GM13977 (cell line): ENCODE measurements at regions not wholly inside any gene's neighbourhood (a gene's known extent, or its start where the extent isn't known, plus 50 kb on each side); places are given as distances from the start of the nearest gene placed in this dataset.
"Not testable (repeated sequence)": the region's sequence is repeated elsewhere in the genome, so short reads cannot be mapped to it uniquely, and the experiment has no call there.

ENCODE experiments used
- DNase-seq: peaks from one replicate; pipeline ENCODE4 v3.0.0; 2012; ENCODE audit warnings: low spot score
- in situ Hi-C: fragments of 300-500 bp; cut with MboI; formaldehyde crosslinking; loops from one replicate; pipeline ENCODE4 v1.12.0; 2022; ENCODE audit warnings: low sequenced_read_pairs, low pct_unique_long_range_greater_than_20kb, mixed read lengths, inconsistent platforms; ENCODE audit not compliant: unreplicated experiment
- TF ChIP-seq, protein P1 (sequence below): IDR thresholded peaks from 2 replicates; pipeline ENCODE4 v1.5.1; 2012; ENCODE audit warnings: mild to moderate bottlenecking, control low read depth; ENCODE audit not compliant: insufficient read depth; ENCODE audit errors: extremely low read depth, missing control alignments

DNA sequence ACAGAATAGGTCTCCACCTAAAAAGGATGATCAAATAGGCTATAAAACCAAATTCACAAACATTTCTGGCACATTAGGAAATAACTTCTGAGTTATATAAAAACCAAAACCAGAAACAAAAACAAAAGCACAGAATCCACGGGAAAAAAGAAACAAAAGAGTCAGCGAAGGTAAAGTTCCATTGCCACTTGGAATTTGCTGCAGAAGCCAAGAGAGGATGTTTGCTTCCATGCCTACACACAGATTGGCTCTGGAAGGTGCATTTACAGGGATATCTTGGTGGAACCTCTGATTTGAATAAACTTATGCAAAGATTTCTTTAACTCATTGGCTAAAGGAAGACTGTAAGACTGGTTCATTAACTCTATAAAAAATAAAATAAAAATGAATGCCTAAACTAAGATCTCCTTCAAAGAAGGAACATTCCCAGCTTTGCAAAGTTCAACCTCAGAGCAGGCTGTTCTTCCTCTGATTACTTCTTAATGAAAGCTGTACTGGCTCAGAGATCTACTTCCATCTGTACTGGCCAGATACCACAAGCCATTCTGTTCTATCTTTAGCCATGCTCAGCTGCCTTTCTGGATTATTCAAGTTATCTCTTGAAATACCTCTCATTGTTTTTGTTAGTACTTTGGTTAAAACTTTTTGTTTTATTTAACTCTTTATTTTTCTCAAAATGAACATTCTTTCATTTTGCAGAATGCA, 537.5 kb upstream of the CCDC54 start:
- TF ChIP-seq, protein P1, sequence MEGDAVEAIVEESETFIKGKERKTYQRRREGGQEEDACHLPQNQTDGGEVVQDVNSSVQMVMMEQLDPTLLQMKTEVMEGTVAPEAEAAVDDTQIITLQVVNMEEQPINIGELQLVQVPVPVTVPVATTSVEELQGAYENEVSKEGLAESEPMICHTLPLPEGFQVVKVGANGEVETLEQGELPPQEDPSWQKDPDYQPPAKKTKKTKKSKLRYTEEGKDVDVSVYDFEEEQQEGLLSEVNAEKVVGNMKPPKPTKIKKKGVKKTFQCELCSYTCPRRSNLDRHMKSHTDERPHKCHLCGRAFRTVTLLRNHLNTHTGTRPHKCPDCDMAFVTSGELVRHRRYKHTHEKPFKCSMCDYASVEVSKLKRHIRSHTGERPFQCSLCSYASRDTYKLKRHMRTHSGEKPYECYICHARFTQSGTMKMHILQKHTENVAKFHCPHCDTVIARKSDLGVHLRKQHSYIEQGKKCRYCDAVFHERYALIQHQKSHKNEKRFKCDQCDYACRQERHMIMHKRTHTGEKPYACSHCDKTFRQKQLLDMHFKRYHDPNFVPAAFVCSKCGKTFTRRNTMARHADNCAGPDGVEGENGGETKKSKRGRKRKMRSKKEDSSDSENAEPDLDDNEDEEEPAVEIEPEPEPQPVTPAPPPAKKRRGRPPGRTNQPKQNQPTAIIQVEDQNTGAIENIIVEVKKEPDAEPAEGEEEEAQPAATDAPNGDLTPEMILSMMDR, result no peak
- in situ Hi-C loops, result no loop called here
- no peak for DNase-seq

- DNase-seq, result no peak
- in situ Hi-C loops, result no loop called here
- TF ChIP-seq, protein P1, result no peak
These were observed 536.9 kb upstream of the CCDC54 start for GRCh38 chr3:106840319-106840718.

DNA sequence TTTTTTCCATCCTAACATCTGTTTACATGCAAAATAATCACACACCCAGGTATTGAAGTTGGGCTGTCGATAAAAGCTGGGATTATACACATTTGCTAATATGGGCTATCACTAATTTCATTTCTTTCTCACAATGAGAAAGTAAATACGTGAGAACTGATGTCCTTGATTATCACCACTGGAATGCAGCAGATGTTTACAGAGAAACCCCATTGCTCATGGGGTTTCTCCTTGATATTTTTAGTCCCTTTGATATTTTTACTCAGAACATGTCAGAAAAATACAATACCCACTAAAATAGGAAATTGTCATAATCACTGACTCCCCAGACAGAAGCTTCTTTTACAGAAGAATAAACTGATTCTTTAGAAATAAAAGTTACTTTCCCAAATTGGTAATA, 535.1 kb upstream of the CCDC54 start:
- no peak for DNase-seq
- TF ChIP-seq, protein P1, result no peak
- in situ Hi-C loops, result no loop called here

GRCh38 chr3:106844638-106845037, 532.6 kb upstream of the CCDC54 start:
- in situ Hi-C loops, result no loop called here
- TF ChIP-seq, protein P1, result no peak

DNA sequence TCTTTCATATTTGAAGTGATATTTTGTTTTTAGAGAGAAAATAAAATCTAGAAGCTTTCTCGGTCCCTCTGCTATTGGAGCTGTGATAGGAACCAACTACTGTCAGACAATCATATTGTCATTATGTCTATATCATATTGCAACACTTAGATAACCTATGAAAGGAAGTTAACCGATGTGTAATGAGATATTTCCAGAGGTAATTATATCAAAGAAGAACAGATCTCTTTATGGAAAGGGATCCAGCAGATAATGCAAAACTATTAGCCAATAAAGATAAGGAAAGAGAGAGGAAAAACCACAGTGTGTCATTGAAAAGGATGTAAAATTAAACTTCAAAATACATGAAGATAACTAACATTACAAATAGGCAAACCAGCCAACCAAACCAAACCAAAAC, 529.1 kb upstream of the CCDC54 start:
- TF ChIP-seq, protein P1, result no peak
- in situ Hi-C loops, result no loop called here
- DNase-seq, result no peak

More at GRCh38 chr3:106844638-106845037, 532.6 kb upstream of the CCDC54 start:
- no peak for DNase-seq

GRCh38 chr3:106850437-106850836, 526.8 kb upstream of the CCDC54 start:
- no peak for DNase-seq
- TF ChIP-seq, protein P1, result no peak
- in situ Hi-C loops, result no loop called here

DNA sequence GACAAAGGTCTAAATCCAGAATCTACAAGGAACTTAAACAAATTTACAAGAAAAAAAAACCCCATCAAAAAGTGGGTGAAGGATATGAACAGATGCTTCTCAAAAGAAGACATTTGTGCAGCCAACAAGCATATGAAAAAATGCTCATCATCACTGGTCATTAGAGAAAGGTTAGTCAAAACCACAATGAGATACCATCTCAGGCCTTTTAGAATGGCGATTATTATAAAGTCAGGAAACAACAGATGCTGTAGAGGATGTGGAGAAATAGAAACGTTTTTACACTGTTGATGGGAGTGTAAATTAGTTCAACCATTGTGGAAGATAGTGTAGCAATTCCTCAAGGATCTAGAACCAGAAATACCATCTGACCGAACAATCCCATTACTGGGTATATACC, 518.9 kb upstream of the CCDC54 start:
- in situ Hi-C loops, DNase-seq: not testable (repeated sequence)
